ENCODE measurements at regions not wholly inside any gene's neighbourhood (a gene's known extent, or its start where the extent isn't known, plus 50 kb on each side); places are given as distances from the start of the nearest gene placed in this dataset.

- H4K20me1 ChIP-seq (ENCODE audit: insufficient read depth) = no peaks in the 10 kb centered on the region
- no peaks in the 10 kb centered on the region for H3F3A ChIP-seq (ENCODE audit: insufficient read depth, low read length, poor library complexity, severe bottlenecking)
- H3K36me3 ChIP-seq (ENCODE audit: insufficient read depth, low read length) = no peaks in the 10 kb centered on the region
- H2AFZ ChIP-seq (ENCODE audit: low read depth, low read length) = no peak overlapping the region
- H3K4me2 ChIP-seq (ENCODE audit: low read length) = no peak overlapping the region
- no peaks in the 10 kb centered on the region for H3K9me2 ChIP-seq (ENCODE audit: insufficient read depth, low read length)
- H3K27ac ChIP-seq (ENCODE audit: low read length) = peak overlapping the region; percentile 82
- no peak overlapping the region for H3K9ac ChIP-seq (ENCODE audit: low read length)
- no peak overlapping the region for H3K4me3 ChIP-seq (ENCODE audit: low read length)
- H3K27me3 ChIP-seq (ENCODE audit: insufficient read depth, low read depth, low read length) = no peaks in the 10 kb centered on the region
- TF ChIP-seq TAF1 (IDR thresholded peaks at IDR 0.05; ENCODE audit: low read depth) (no peak), CTCF (IDR thresholded peaks at IDR 0.05; ENCODE audit: poor library complexity, severe bottlenecking) (no peak), POLR2AphosphoS5 (IDR thresholded peaks at IDR 0.05) (no peak), SMC3 (conservative IDR thresholded peaks at IDR 0.05; ENCODE audit: poor library complexity) (no peak), EZH2 (IDR thresholded peaks at IDR 0.05; ENCODE audit: borderline replicate concordance, insufficient read depth, low read length, poor library complexity, severe bottlenecking) (no peak), EP300 (conservative IDR thresholded peaks at IDR 0.05; ENCODE audit: poor library complexity, severe bottlenecking) (no peak), MXI1 (conservative IDR thresholded peaks at IDR 0.05; ENCODE audit: poor library complexity, severe bottlenecking) (no peak), REST (IDR thresholded peaks at IDR 0.05; ENCODE audit: borderline replicate concordance) (no peak), RAD21 (conservative IDR thresholded peaks at IDR 0.05) (no peak)
- H3K79me2 ChIP-seq (replicated peaks; ENCODE audit: insufficient read depth, low read length) = no peaks in the 10 kb centered on the region
- H3K9me3 ChIP-seq (ENCODE audit: low read length) = no peaks in the 10 kb centered on the region
Measured at GRCh38 chr14:81677736-81678135, 144.1 kb upstream of the SEL1L start.

- TF ChIP-seq EZH2 (IDR thresholded peaks at IDR 0.05; ENCODE audit: borderline replicate concordance, insufficient read depth, low read length, poor library complexity, severe bottlenecking) (no peak), POLR2AphosphoS5 (IDR thresholded peaks at IDR 0.05) (no peak), RAD21 (conservative IDR thresholded peaks at IDR 0.05) (no peak), MXI1 (conservative IDR thresholded peaks at IDR 0.05; ENCODE audit: poor library complexity, severe bottlenecking) (no peak), SMC3 (conservative IDR thresholded peaks at IDR 0.05; ENCODE audit: poor library complexity) (no peak), CTCF (IDR thresholded peaks at IDR 0.05; ENCODE audit: poor library complexity, severe bottlenecking) (no peak), REST (IDR thresholded peaks at IDR 0.05; ENCODE audit: borderline replicate concordance) (no peak)
- no peaks in the 10 kb centered on the region for H3K36me3 ChIP-seq (ENCODE audit: insufficient read depth, low read length)
- H2AFZ ChIP-seq (ENCODE audit: low read depth, low read length) = no peak overlapping the region
- no peaks in the 10 kb centered on the region for H3K9me3 ChIP-seq (ENCODE audit: low read length)
- H3K27me3 ChIP-seq (ENCODE audit: insufficient read depth, low read depth, low read length) = no peaks in the 10 kb centered on the region
- no peak overlapping the region for H3K27ac ChIP-seq (ENCODE audit: low read length)
- no peak overlapping the region for H3K9ac ChIP-seq (ENCODE audit: low read length)
- H3K9me2 ChIP-seq (ENCODE audit: insufficient read depth, low read length) = no peaks in the 10 kb centered on the region
- no peaks in the 10 kb centered on the region for H4K20me1 ChIP-seq (ENCODE audit: insufficient read depth)
- H3F3A ChIP-seq (ENCODE audit: insufficient read depth, low read length, poor library complexity, severe bottlenecking) = no peaks in the 10 kb centered on the region
- no peak overlapping the region for H3K4me3 ChIP-seq (ENCODE audit: low read length)
- H3K79me2 ChIP-seq (replicated peaks; ENCODE audit: insufficient read depth, low read length) = no peaks in the 10 kb centered on the region
- H3K4me2 ChIP-seq (ENCODE audit: low read length) = no peak overlapping the region
Measured at GRCh38 chr14:81679226-81679625, 145.6 kb upstream of the SEL1L start.
